RWPE2 (cell line): ENCODE measurements at regions not wholly inside any gene's neighbourhood (a gene's known extent, or its start where the extent isn't known, plus 50 kb on each side); places are given as distances from the start of the nearest gene placed in this dataset.

Experiments used
- ATAC-seq: fragments of 200-7000 bp; cut with Tn5 transposase; 3 replicates; pipeline ENCODE4 v1.9.1; 2021; ENCODE audit warnings: low read depth
- DNase-seq: peaks from one replicate; pipeline ENCODE4 v3.0.0-alpha.2; 2020; ENCODE audit warnings: low spot score
- H3K27ac ChIP-seq: fragments of 450-650 bp; 2 replicates; pipeline ENCODE4 v1.5.1; 2017; ENCODE audit warnings: mild to moderate bottlenecking; ENCODE audit not compliant: poor library complexity, severe bottlenecking
- H3K27me3 ChIP-seq: fragments of 250-450 bp; sonication (Bioruptor Pico); 2 replicates; pipeline ENCODE4 v1.5.1; 2021; ENCODE audit warnings: mild to moderate bottlenecking, moderate library complexity; ENCODE audit not compliant: insufficient read depth, poor library complexity, severe bottlenecking
- H3K36me3 ChIP-seq: fragments of 250-450 bp; sonication (Bioruptor Pico); 2 replicates; pipeline ENCODE4 v1.5.1; 2020; ENCODE audit warnings: low read depth, mild to moderate bottlenecking, moderate library complexity
- H3K4me1 ChIP-seq: fragments of 250-450 bp; sonication (Bioruptor Pico); 2 replicates; pipeline ENCODE4 v1.5.1; 2021; ENCODE audit warnings: mild to moderate bottlenecking, moderate library complexity; ENCODE audit not compliant: insufficient read depth, poor library complexity, severe bottlenecking
- H3K4me3 ChIP-seq: fragments of 250-450 bp; sonication (Bioruptor Pico); 2 replicates; pipeline ENCODE4 v1.5.1; 2021; ENCODE audit warnings: mild to moderate bottlenecking, moderate library complexity; ENCODE audit not compliant: severe bottlenecking
- H3K9me3 ChIP-seq: fragments of 250-450 bp; sonication (Bioruptor Pico); 2 replicates; pipeline ENCODE4 v1.5.1; 2021; ENCODE audit warnings: mild to moderate bottlenecking, moderate library complexity; ENCODE audit not compliant: severe bottlenecking
- CTCF ChIP-seq: fragments of 450-650 bp; IDR thresholded peaks from one replicate; pipeline ENCODE4 v1.5.1; 2017; ENCODE audit warnings: mild to moderate bottlenecking, moderate library complexity; ENCODE audit not compliant: poor library complexity, severe bottlenecking

- Histone ChIP-seq H3K9me3 (no peaks in the 10 kb centered on the region), H3K27ac (no peak overlapping the region), H3K36me3 (no peaks in the 10 kb centered on the region), H3K4me1 (no peaks in the 10 kb centered on the region), H3K4me3 (no peak overlapping the region), H3K27me3 (peaks cover 4% of the 10 kb centered on the region)
- DNase-seq: no peak
- no peak for ATAC-seq
- no peak for TF ChIP-seq CTCF
Measured at GRCh38 chr11:119885861-119886567, 157.0 kb upstream of the NECTIN1 start.

- ATAC-seq (no peak), DNase-seq (no peak)
- Histone ChIP-seq H3K9me3 (no peaks in the 10 kb centered on the region), H3K36me3 (no peaks in the 10 kb centered on the region), H3K4me1 (no peaks in the 10 kb centered on the region), H3K27ac (no peak overlapping the region), H3K27me3 (peaks cover 7% of the 10 kb centered on the region), H3K4me3 (no peak overlapping the region)
- TF ChIP-seq CTCF: no peak
Measured at GRCh38 chr11:119885067-119885466, 156.1 kb upstream of the NECTIN1 start.

GRCh38 chr11:119882316-119882715 is 153.3 kb upstream of the NECTIN1 start:
- DNase-seq: no peak
- Histone ChIP-seq H3K27ac (no peak overlapping the region), H3K27me3 (peaks cover 7% of the 10 kb centered on the region), H3K4me1 (no peaks in the 10 kb centered on the region), H3K9me3 (no peaks in the 10 kb centered on the region), H3K4me3 (no peak overlapping the region), H3K36me3 (no peaks in the 10 kb centered on the region)
- TF ChIP-seq CTCF: no peak
- no peak for ATAC-seq

GRCh38 chr11:119880873-119881272 is 151.9 kb upstream of the NECTIN1 start:
- Histone ChIP-seq H3K4me3 (no peak overlapping the region), H3K36me3 (no peaks in the 10 kb centered on the region), H3K4me1 (no peaks in the 10 kb centered on the region), H3K27ac (no peak overlapping the region), H3K27me3 (peaks cover 7% of the 10 kb centered on the region), H3K9me3 (no peaks in the 10 kb centered on the region)
- DNase-seq (no peak), ATAC-seq (no peak)
- TF ChIP-seq CTCF: no peak

GRCh38 chr11:119880143-119880542 is 151.1 kb upstream of the NECTIN1 start:
- Histone ChIP-seq H3K4me3 (no peak overlapping the region), H3K36me3 (no peaks in the 10 kb centered on the region), H3K9me3 (no peaks in the 10 kb centered on the region), H3K27ac (no peak overlapping the region), H3K4me1 (no peaks in the 10 kb centered on the region), H3K27me3 (peaks cover 7% of the 10 kb centered on the region)
- ATAC-seq (no peak), DNase-seq (no peak)
- TF ChIP-seq CTCF: no peak
